GM12891 (cell line): ENCODE measurements at regions not wholly inside any gene's neighbourhood (a gene's known extent, or its start where the extent isn't known, plus 50 kb on each side); places are given as distances from the start of the nearest gene placed in this dataset.

Experiments used
- POLR2A ChIP-seq: IDR thresholded peaks from 2 replicates; pipeline ENCODE4 v1.6.1; 2011; ENCODE audit warnings: low read depth, low read length, control low read depth
- POLR2AphosphoS5 ChIP-seq: IDR thresholded peaks from 2 replicates; pipeline ENCODE4 v1.6.1; 2011; ENCODE audit warnings: low read depth, low read length, control low read depth
- POU2F2 ChIP-seq: IDR thresholded peaks from 2 replicates; pipeline ENCODE4 v1.6.1; 2011; ENCODE audit warnings: low read depth, mild to moderate bottlenecking, control low read depth, low read length, moderate library complexity
- SPI1 ChIP-seq: IDR thresholded peaks from 2 replicates; pipeline ENCODE4 v1.6.1; 2011; ENCODE audit warnings: low read depth, low read length, control low read depth
- TAF1 ChIP-seq: IDR thresholded peaks from 2 replicates; pipeline ENCODE4 v1.6.1; 2011; ENCODE audit warnings: low read depth, low read length, control low read depth

- TF ChIP-seq POLR2A (no peak), POLR2AphosphoS5 (no peak), TAF1 (no peak), SPI1 (no peak), POU2F2 (no peak)
Measured at GRCh38 chr4:180808862-180809261, 1434.3 kb upstream of the TENM3 start.
